ENCODE measurements at regions not wholly inside any gene's neighbourhood (a gene's known extent, or its start where the extent isn't known, plus 50 kb on each side); places are given as distances from the start of the nearest gene placed in this dataset.

GRCh38 chr5:98587166-98587565, 186.3 kb upstream of the RGMB start:
- no peak for DNase-seq (ENCODE audit: low read depth in 2 of 2)

- DNase-seq (ENCODE audit: low read depth in 2 of 2), result peak in 1 of 2 donors; percentile 43
Measured at GRCh38 chr5:98588215-98588614, 185.2 kb upstream of the RGMB start.

GRCh38 chr5:98593418-98593817, 180.0 kb upstream of the RGMB start:
- peak in 1 of 2 donors; percentile 54 for DNase-seq (ENCODE audit: low read depth in 2 of 2)

- no peak for DNase-seq (ENCODE audit: low read depth in 2 of 2)
Measured at GRCh38 chr5:98594098-98594497, 179.4 kb upstream of the RGMB start.

- no peak for DNase-seq (ENCODE audit: low read depth in 2 of 2)
Measured at GRCh38 chr5:98599016-98599415, 174.4 kb upstream of the RGMB start.

GRCh38 chr5:98602534-98603112, 170.8 kb upstream of the RGMB start:
- DNase-seq (ENCODE audit: low read depth in 2 of 2), result no peak

- DNase-seq (ENCODE audit: low read depth in 2 of 2), result no peak
Measured at GRCh38 chr5:98603456-98603855, 170.0 kb upstream of the RGMB start.

- DNase-seq (ENCODE audit: low read depth in 2 of 2), result no peak
Measured at GRCh38 chr5:98604301-98604700, 169.2 kb upstream of the RGMB start.

- peak; percentile 8 to 78 for DNase-seq (ENCODE audit: low read depth in 2 of 2)
Measured at GRCh38 chr5:98604721-98605425, 168.6 kb upstream of the RGMB start.

- DNase-seq (ENCODE audit: low read depth in 2 of 2), result no peak
Measured at GRCh38 chr5:98605426-98605825, 168.0 kb upstream of the RGMB start.

- no peak for DNase-seq (ENCODE audit: low read depth in 2 of 2)
Measured at GRCh38 chr5:98606961-98607360, 166.5 kb upstream of the RGMB start.

- no peak for DNase-seq (ENCODE audit: low read depth in 2 of 2)
Measured at GRCh38 chr5:98608052-98608451, 165.4 kb upstream of the RGMB start.

- DNase-seq (ENCODE audit: low read depth in 2 of 2), result no peak
Measured at GRCh38 chr5:98614341-98614740, 159.1 kb upstream of the RGMB start.

- no peak for DNase-seq (ENCODE audit: low read depth in 2 of 2)
Measured at GRCh38 chr5:98621821-98622220, 151.6 kb upstream of the RGMB start.

GRCh38 chr5:98624145-98624880, 149.2 kb upstream of the RGMB start:
- no peak for DNase-seq (ENCODE audit: low read depth in 2 of 2)

GRCh38 chr5:98627121-98627520, 146.3 kb upstream of the RGMB start:
- no peak for DNase-seq (ENCODE audit: low read depth in 2 of 2)

- DNase-seq (ENCODE audit: low read depth in 2 of 2), result no peak
Measured at GRCh38 chr5:98630621-98631020, 142.8 kb upstream of the RGMB start.

GRCh38 chr5:98631311-98632054, 142.0 kb upstream of the RGMB start:
- DNase-seq (ENCODE audit: low read depth in 2 of 2), result peak in 1 of 2 donors; percentile 50

GRCh38 chr5:98635656-98636055, 137.8 kb upstream of the RGMB start:
- peak in 1 of 2 donors; percentile 12 for DNase-seq (ENCODE audit: low read depth in 2 of 2)

- no peak for DNase-seq (ENCODE audit: low read depth in 2 of 2)
Measured at GRCh38 chr5:98637116-98637515, 136.3 kb upstream of the RGMB start.

GRCh38 chr5:98637557-98637956, 135.9 kb upstream of the RGMB start:
- no peak for DNase-seq (ENCODE audit: low read depth in 2 of 2)

- DNase-seq (ENCODE audit: low read depth in 2 of 2), result no peak
Measured at GRCh38 chr5:98638111-98638510, 135.4 kb upstream of the RGMB start.
